HG02973 (cell line): ENCODE measurements at regions not wholly inside any gene's neighbourhood (a gene's known extent, or its start where the extent isn't known, plus 50 kb on each side); places are given as distances from the start of the nearest gene placed in this dataset.

Experiments
- ATAC-seq: cut with Tn5 transposase; IDR thresholded peaks from one replicate; pipeline ENCODE4 v1.9.1; 2021; ENCODE audit warnings: moderate library complexity; ENCODE audit not compliant: unreplicated experiment

DNA sequence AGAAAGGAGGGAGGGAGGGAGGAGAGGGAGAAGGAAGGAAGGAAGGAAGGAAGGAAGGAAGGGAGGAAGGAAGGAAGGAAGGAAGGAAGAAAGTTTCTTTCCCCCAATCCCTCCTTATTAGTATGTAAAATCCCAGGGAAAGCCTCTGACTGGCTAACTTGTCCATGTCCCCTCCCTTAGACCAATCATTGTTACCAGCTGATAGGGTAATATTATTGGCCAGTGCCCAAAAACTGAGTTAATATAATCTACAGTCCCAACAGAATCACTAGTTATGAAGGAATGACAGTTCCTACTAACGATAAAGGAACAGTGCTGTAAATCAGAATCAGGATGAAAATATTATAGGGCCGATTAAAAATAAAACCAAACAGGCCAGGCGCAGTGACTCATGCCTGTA is 53.6 kb upstream of the CCNG1 start:
- no peak for ATAC-seq

DNA sequence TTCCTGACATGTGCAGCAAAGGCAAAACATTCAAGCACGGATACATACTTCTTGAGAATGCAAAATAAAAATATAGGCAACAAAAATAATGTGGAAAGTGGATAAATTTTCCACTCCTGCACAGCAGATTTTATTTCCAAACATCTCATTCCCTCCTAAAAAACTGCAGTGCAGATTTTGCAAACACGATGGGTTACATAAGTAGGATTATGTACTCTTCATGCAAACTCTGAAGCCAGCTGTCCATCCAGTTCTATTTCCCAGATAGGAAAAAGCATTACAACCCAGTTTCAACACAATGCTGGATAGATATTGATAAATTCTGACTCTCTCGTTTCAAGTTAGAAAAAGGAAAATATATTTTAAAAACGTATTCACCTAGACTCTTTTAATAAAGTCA is 52.7 kb upstream of the CCNG1 start:
- ATAC-seq = no peak

DNA sequence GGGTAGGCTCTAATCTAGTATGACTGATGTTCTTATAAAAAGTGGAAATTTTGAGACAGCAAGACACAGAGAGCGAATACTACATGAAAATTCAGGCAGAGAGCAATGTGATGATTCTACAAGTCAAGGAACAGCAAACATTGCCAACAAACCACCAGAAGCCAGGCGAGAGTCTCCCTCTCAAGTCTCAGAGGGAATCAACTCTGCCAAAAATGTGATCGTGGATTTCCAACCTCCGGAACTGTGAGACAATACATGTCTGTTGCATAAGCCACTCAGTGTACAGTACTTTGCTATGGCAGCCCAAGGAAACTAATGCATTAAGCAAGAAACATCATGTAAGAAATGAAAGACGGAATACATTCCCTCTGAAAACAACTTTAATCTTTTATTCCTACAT is 52.1 kb upstream of the CCNG1 start:
- no peak for ATAC-seq

DNA sequence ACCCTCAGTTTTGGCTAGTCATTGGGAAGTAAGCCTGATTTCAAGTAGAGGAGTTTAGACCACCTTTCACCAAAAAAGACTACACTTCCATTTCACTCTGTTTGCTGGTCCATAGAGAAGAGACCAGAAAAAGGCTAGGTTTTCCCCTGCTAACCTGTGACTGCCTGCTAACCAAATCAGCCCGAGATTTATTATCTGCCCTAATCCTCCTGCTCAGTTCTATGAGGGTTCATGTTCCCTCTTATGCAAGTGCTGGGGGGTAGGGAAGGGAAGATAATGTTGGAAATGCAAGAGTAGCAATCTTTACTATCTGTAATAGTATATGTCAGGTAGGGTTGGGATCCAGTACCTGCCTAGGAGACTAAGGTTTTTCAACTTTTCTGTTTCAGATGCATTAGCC is 51.6 kb upstream of the CCNG1 start:
- no peak for ATAC-seq

DNA sequence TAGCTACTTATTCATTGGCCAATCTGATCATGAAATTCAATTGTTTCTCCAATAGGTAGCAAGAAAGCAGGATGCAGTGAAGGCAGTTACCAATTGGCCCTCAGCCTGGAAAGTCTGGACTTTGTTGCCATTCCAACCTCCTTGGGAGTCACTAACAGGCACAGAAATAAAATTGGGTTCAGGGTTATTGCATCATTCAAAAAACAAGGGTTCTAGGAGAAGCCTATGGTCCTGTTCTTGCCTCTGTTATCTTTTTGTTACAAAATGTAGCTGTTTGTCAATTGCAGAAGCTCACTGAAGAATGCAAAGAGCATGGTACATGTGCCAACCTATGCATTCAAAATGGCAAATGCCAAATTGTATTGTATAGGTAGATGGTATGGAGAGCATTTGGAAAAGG is 51.0 kb upstream of the CCNG1 start:
- no peak for ATAC-seq

DNA sequence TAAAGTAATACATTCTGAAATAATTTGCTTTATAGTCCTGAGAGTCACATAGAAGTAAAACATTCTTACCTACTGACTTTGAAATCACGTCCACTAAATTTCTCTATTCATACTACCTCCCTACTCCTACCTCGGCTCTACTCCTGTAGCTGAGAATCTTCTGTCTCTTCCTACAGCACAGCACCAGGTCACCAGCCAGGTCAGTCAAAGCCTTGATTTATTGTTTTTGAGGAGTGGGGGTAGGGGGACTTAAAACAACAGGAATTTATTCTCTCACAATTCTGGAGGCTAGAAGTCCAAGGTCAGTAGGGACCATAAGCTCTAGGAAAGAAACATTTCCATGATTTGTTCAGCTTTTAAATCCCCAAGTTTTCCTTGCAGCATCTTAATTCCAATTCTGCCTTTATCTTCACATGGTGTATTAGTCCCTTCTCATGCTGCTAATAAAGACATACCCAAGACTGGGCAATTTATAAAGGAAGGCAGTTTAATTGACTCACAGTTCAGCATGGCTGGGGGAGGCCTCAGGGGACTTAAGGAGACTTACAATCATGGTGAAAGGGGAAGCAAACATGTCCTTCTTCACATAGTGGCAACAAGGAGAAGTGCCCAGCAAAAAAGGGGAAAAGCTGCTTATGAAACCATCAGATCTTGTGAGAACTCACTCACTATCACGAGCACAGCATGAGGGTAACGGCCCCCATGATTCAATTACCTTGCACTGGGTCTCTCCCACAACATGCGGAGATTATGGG is 49.6 kb upstream of the CCNG1 start:
- ATAC-seq = no peak
